Activated CD8-positive, alpha-beta memory T cell treated with anti-CD3 and anti-CD28 coated beads, Interleukin-2, amount 50 U/mL, for 1 hour (primary cell): ENCODE measurements at regions not wholly inside any gene's neighbourhood (a gene's known extent, or its start where the extent isn't known, plus 50 kb on each side); places are given as distances from the start of the nearest gene placed in this dataset.

Experiments used
- DNase-seq: peaks from one replicate; pipeline ENCODE4 v3.0.0-alpha.2; 2020; ENCODE audit errors: extremely low read depth

DNA sequence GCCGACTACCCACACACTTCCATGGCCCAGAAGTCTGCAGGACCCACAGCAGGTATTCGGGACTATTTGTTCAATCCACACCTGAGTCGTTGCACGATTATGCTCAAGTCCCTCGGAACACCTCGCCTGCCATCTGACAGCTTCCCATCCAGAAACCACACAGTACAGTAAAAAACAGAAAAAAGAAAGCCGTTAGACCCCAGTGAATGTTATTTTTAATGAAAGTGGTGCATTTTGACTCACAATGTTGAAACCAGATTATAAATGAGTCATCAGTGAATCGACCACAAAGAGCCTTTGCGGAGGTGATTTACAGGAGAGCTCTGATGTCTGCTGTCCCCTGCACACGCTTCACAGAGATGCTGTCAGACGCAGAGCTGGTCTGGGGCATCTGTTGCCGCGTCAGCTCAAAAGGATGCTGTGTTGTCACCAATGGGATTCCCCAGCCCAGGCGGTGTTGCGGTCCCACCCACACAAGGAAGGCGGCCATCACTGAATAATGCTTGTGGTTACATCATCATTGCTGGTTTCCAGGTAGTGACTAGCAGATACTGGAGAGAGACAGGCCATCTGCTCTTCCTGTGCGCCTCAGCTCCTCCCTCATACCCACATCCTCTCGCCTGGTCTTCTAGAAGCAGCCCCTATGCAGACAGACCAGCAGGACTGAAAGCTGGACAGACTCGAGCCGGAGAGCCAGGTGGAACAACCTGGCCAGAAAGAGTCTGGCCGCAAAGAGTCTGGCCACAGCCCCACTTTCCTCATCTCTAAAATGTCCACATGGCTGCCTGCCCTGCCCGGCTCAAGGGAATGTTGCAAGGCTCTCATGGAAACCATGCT, 116.8 kb downstream of the TOMM20 start:
- DNase-seq = peak; percentile 96

GRCh38 chr1:235011064-235011598, 117.5 kb downstream of the TOMM20 start:
- DNase-seq = no peak

GRCh38 chr1:235009561-235010306, 118.9 kb downstream of the TOMM20 start:
- DNase-seq = no peak

GRCh38 chr1:235009074-235009473, 119.6 kb downstream of the TOMM20 start:
- DNase-seq = no peak

DNA sequence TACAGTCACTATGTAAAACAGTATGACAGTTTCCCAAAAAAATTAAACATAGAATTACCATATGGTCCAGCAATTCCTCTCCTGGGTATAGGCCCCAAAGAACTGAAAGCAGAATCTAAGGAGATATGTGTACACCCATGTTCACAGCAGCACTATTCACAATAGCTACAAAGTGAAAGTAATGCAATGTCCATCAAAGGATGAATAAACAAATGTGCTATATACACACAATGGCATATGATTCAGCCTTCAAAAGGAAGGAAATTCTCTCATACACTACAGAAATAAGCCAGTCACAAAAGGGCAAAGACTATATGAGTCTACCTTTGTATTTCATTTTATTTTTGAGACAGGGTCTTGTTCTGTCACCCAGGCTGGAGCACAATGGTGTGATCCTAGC, 120.4 kb downstream of the TOMM20 start:
- no peak for DNase-seq

GRCh38 chr1:235006816-235007215, 121.8 kb downstream of the TOMM20 start:
- DNase-seq = no peak

GRCh38 chr1:235006132-235006721, 122.4 kb downstream of the TOMM20 start:
- no peak for DNase-seq

- no peak for DNase-seq
Observed at GRCh38 chr1:235004840-235005391, 123.7 kb downstream of the TOMM20 start.

- DNase-seq = no peak
Observed at GRCh38 chr1:235004276-235004675, 124.4 kb downstream of the TOMM20 start.

- no peak for DNase-seq
Observed at GRCh38 chr1:235002706-235003300, 125.8 kb downstream of the TOMM20 start.

GRCh38 chr1:234999513-234999940, 129.1 kb downstream of the TOMM20 start:
- DNase-seq = no peak

- DNase-seq = no peak
Observed at GRCh38 chr1:234997896-234998741, 130.5 kb downstream of the TOMM20 start.

GRCh38 chr1:234997201-234997895, 131.3 kb downstream of the TOMM20 start:
- no peak for DNase-seq

- no peak for DNase-seq
Observed at GRCh38 chr1:234996245-234996757, 132.3 kb downstream of the TOMM20 start.

- no peak for DNase-seq
Observed at GRCh38 chr1:234994436-234995295, 134.0 kb downstream of the TOMM20 start.

DNA sequence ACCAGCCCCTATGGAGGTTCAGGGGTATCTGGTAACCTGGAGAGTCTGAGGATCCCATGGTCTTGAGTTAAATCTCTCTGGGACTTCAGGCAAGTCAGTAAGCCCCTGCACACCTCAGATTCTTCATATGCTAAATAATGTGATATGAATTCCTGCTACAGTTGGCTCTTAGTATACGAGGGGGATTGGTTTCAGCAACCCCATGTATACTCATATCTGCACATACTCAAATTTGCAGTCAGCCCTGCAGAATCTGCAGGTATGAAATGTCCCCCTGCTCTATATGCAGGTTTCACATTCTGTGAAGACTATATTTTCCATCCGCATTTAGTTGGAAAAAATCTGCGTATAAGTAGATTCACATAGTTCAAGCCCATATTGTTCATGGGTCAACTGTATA, 136.6 kb downstream of the TOMM20 start:
- no peak for DNase-seq

DNA sequence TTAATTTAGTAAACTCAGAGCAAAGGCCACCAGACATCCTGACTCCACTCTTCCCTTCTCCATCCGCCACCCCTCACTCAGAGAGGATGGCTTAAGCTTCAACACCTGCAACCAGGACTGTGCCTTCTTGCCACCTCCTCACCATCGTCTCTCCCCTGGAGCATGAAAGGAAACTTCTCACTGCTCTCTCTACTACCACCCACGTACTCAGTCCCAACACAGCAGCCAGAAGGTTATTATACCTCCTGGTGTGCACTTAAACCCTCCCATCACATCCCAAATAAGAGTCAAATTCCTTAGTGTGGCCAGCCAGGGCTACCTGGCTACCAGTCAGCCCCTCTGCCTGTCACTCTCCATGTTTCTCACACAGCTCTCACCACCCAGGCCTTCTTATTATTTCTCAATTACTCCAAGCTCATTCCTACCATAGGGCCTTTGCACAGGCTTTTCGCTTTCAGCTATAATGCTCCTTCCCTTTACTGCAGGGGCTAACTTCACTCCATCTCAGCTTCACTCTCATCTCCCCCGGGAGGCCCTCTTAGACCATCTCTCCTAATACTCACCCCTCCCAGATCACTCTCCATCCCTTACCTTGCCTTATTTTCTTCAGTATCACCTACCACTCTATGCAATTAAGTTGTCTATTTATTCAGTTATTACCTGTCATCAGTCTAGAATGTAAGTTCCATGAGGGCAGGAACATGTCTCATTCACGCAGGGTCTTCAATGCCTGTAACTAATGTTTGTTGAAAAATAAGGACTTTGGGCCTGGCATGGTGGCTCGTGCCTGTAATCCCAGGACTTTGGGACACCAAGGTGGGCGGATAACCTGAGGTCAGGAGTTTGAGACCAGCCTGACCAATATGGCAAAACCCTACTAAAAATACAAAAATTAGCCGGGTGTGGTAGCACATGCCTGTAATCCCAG, 137.5 kb downstream of the TOMM20 start:
- DNase-seq = no peak

DNA sequence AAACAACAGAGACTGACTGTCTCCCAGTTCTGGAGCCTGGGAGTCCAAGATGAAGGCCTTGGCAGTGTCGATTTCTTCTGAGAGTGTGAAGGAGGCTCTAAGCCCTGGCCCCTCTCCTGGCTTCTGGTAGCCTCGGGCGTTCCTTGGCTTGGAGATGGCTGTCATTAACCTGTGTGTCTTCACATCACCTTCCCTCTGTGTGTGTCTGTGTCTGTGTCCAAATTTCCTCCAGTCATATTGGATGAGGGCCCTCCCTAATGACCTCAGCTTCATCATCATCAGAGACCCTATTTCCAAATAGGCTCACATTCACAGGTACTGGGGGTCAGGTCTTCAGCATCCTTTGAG, 138.3 kb downstream of the TOMM20 start:
- DNase-seq = no peak
